ENCODE measurements at regions not wholly inside any gene's neighbourhood (a gene's known extent, or its start where the extent isn't known, plus 50 kb on each side); places are given as distances from the start of the nearest gene placed in this dataset.
"Not testable (repeated sequence)": the region's sequence is repeated elsewhere in the genome, so short reads cannot be mapped to it uniquely, and the experiment has no call there.

- H3K4me3 ChIP-seq (ENCODE audit: low read depth, poor library complexity, severe bottlenecking), result no peak overlapping the region
- DNase-seq (ENCODE audit: low spot score in 2 of 2), result no peak
- intact Hi-C loops (cut with DNase I; ENCODE audit: low total_unique reads), result no loop called here
- 69 to 70% methylated on average over 1 of the region's 1 CpG for WGBS, 2 donors
- no peak for TF ChIP-seq POLR2A (IDR thresholded peaks at IDR 0.05)
- no peak for TF ChIP-seq CTCF (IDR thresholded peaks at IDR 0.05)
These were observed 501.7 kb upstream of the POT1 start for GRCh38 chr7:125431349-125431748.

- 75 to 77% methylated on average over 2 of the region's 2 CpGs for WGBS, 2 donors
- TF ChIP-seq POLR2A (IDR thresholded peaks at IDR 0.05), result no peak
- no peak for TF ChIP-seq CTCF (IDR thresholded peaks at IDR 0.05)
- intact Hi-C loops (cut with DNase I; ENCODE audit: low total_unique reads), result no loop called here
- no peak overlapping the region for H3K4me3 ChIP-seq (ENCODE audit: low read depth, poor library complexity, severe bottlenecking)
- DNase-seq (ENCODE audit: low spot score in 2 of 2), result no peak
These were observed 500.4 kb upstream of the POT1 start for GRCh38 chr7:125430013-125430412.

- 31 to 38% methylated on average over 1 of the region's 1 CpG for WGBS, 2 donors
- no peak overlapping the region for H3K4me3 ChIP-seq (ENCODE audit: low read depth, poor library complexity, severe bottlenecking)
- no peak for DNase-seq (ENCODE audit: low spot score in 2 of 2)
- TF ChIP-seq POLR2A (IDR thresholded peaks at IDR 0.05), result no peak
- no peak for TF ChIP-seq CTCF (IDR thresholded peaks at IDR 0.05)
- intact Hi-C loops (cut with DNase I; ENCODE audit: low total_unique reads), result loop anchor here (2.0 kb wide), 1 partner anchor 23 kb away; no protein-coding TSS in a partner anchor
These were observed 498.1 kb upstream of the POT1 start for GRCh38 chr7:125427676-125428075.

GRCh38 chr7:125425506-125425905, 495.9 kb upstream of the POT1 start:
- no peak for DNase-seq (ENCODE audit: low spot score in 2 of 2)
- intact Hi-C loops (cut with DNase I; ENCODE audit: low total_unique reads), result no loop called here
- H3K4me3 ChIP-seq (ENCODE audit: low read depth, poor library complexity, severe bottlenecking), result no peak overlapping the region
- TF ChIP-seq CTCF (IDR thresholded peaks at IDR 0.05) (no peak), POLR2A (IDR thresholded peaks at IDR 0.05) (no peak)
- 92 to 93% methylated on average over 2 of the region's 2 CpGs for WGBS, 2 donors

- WGBS, 2 donors, result 33 to 39% methylated on average over 3 of the region's 3 CpGs
- no peak overlapping the region for H3K4me3 ChIP-seq (ENCODE audit: low read depth, poor library complexity, severe bottlenecking)
- DNase-seq (ENCODE audit: low spot score in 2 of 2), result no peak
- intact Hi-C loops (cut with DNase I; ENCODE audit: low total_unique reads), result no loop called here
- no peak for TF ChIP-seq POLR2A (IDR thresholded peaks at IDR 0.05)
- TF ChIP-seq CTCF (IDR thresholded peaks at IDR 0.05), result no peak
These were observed 495.1 kb upstream of the POT1 start for GRCh38 chr7:125424721-125425120.

- intact Hi-C loops (cut with DNase I; ENCODE audit: low total_unique reads), result no loop called here
These were observed 494.0 kb upstream of the POT1 start for GRCh38 chr7:125423458-125424155.

GRCh38 chr7:125421407-125421806, 491.8 kb upstream of the POT1 start:
- H3K4me3 ChIP-seq (ENCODE audit: low read depth, poor library complexity, severe bottlenecking); intact Hi-C loops (cut with DNase I; ENCODE audit: low total_unique reads); DNase-seq (ENCODE audit: low spot score in 2 of 2): not testable (repeated sequence)
- 69 to 89% methylated on average over 3 of the region's 3 CpGs for WGBS, 2 donors

More at GRCh38 chr7:125423458-125424155, 494.0 kb upstream of the POT1 start:
- no peak for TF ChIP-seq CTCF (IDR thresholded peaks at IDR 0.05)
- no peak for TF ChIP-seq POLR2A (IDR thresholded peaks at IDR 0.05)
- H3K4me3 ChIP-seq (ENCODE audit: low read depth, poor library complexity, severe bottlenecking), result no peak overlapping the region
- no peak for DNase-seq (ENCODE audit: low spot score in 2 of 2)
